ENCODE measurements at regions not wholly inside any gene's neighbourhood (a gene's known extent, or its start where the extent isn't known, plus 50 kb on each side); places are given as distances from the start of the nearest gene placed in this dataset.

- TF ChIP-seq CTCF (IDR thresholded peaks at IDR 0.05), result no peak
- no peak for TF ChIP-seq POLR2A (IDR thresholded peaks at IDR 0.05)
These were observed 1258.1 kb upstream of the TMEM132C start for GRCh38 chr12:127008755-127009403.
